Heart right ventricle (tissue), 16 donors: ENCODE measurements at regions not wholly inside any gene's neighbourhood (a gene's known extent, or its start where the extent isn't known, plus 50 kb on each side); places are given as distances from the start of the nearest gene placed in this dataset.

ENCODE experiments used
- ATAC-seq, 8 donors: fragments of 200-7000 bp; cut with Tn5 transposase; one replicate each; pipeline ENCODE4 v1.9.1; 2020; ENCODE audit warnings: mild to moderate bottlenecking in 8 of 8, moderate library complexity in 8 of 8, moderate number of reproducible peaks in 1 of 8
- DNase-seq, 2 donors: peaks; one replicate each; pipeline ENCODE4 v3.0.0-alpha.2; 2020
- H3K27ac ChIP-seq, 10 donors: fragments of 200-600 bp; sonication (generic) in 2 of 10; one replicate each; pipeline versions ENCODE4 v1.5.0 to v1.8.0; 2020 to 2022; ENCODE audit warnings: mild to moderate bottlenecking in 3 of 10
- H3K27me3 ChIP-seq, 7 donors: fragments of 200-600 bp; one replicate each; pipeline ENCODE4 v1.8.0; 2021 to 2022; ENCODE audit warnings: mild to moderate bottlenecking in 2 of 7
- H3K36me3 ChIP-seq, 9 donors: fragments of 200-600 bp; sonication (generic) in 1 of 9; one replicate each; pipeline versions ENCODE4 v1.5.0 to v1.8.0; 2020 to 2022; ENCODE audit warnings: mild to moderate bottlenecking in 2 of 9
- H3K4me1 ChIP-seq, 9 donors: fragments of 200-600 bp; sonication (generic) in 1 of 9; one replicate each; pipeline versions ENCODE4 v1.5.0 to v1.8.0; 2020 to 2022; ENCODE audit warnings: mild to moderate bottlenecking in 4 of 9
- H3K4me3 ChIP-seq, 10 donors: fragments of 200-600 bp; sonication (generic) in 2 of 10; one replicate each; pipeline versions ENCODE4 v1.5.0 to v1.8.0; 2020 to 2022; ENCODE audit warnings: mild to moderate bottlenecking in 7 of 10, moderate library complexity in 2 of 10
- H3K9me3 ChIP-seq, 11 donors: fragments of 200-600 bp in 10 of 11; sonication (generic) in 2 of 11; one replicate each; pipeline versions ENCODE4 v1.5.0 to v1.8.0; 2013 to 2022; ENCODE audit warnings: mild to moderate bottlenecking in 2 of 11, control low read depth in 1 of 11, moderate library complexity in 1 of 11
- CTCF ChIP-seq, 9 donors: fragments of 200-600 bp; sonication (generic) in 2 of 9; IDR thresholded peaks; one replicate each; pipeline versions ENCODE4 v1.5.0 to v1.8.0; 2021 to 2022; ENCODE audit warnings: antibody characterized with exemption in 9 of 9, mild to moderate bottlenecking in 5 of 9, moderate library complexity in 1 of 9
- WGBS, 2 donors: extraction: QIAGEN DNeasy Blood & Tissue Kit; methylation state at CpG; one replicate each; pipeline ENCODE4 v1.1.7; 2013; ENCODE audit warnings: inconsistent platforms in 1 of 2; 5-methylcytosine and 5-hydroxymethylcytosine counted together
- intact Hi-C, 10 donors: fragments of 100-400 bp; cut with DNase I; formaldehyde crosslinking; loops; one replicate each; pipeline versions ENCODE4 v1.11.1 to v1.14.2; 2022
- donor health status: Arrhythmogenic right ventricular cardiomyopathy.
- donor health status: ischemic (EF 13 %, LVEDD 7.1; RV severe dilation, severe dysfunction).
- donor health status: healthy with polysubstance abuse.
- donor health status: DM: no; HTN: yes; CAD: no.
- donor health status: DM: no; HTN: no; CAD: no.
- donor health status: ischemic (EF 25% LVEDD 6.9; RV normal size, moderate dysfunction).
- donor health status: ischemic (EF 25% LVEDD 5.7; RV mildly dilated, moderate dysfunction).
- donor health status: healthy.
- donor health status: DM: yes; HTN: yes; CAD: no.
- donor health status: Ischemic cardiomyopathy.
- donor health status: ischemic (EF 35%, LVEDD 5.7; RV mildly dilated, moderate dysfunction).
- donor health status: nonischemic (EF 11% LVEDD 7.7; RV severe dilation, severe dysfunction).
- donor health status: DM: yes; HTN: yes; CAD: no.
- donor health status: PGD.
- donor health status: ischemic (EF 29% LVEDD 5.4; RV normal size, mild dysfunction).
- donor health status: nonischemic (EF 23%, LVEDD 6.1; RV moderate dilation, normal function).

GRCh38 chr3:72048873-72049272 is 263.9 kb upstream of the PROK2 start:
- TF ChIP-seq CTCF (IDR thresholded peaks at IDR 0.05): no peak
- peaks cover 0 to 15% (median 0%) of the 10 kb centered on the region in 9 donors for H3K4me1 ChIP-seq
- 86 to 89% methylated on average over 5 of the region's 5 CpGs for WGBS, 2 donors
- no peaks in the 10 kb centered on the region for H3K36me3 ChIP-seq
- intact Hi-C loops: no loop called here
- no peaks in the 10 kb centered on the region for H3K9me3 ChIP-seq
- no peak for DNase-seq
- no peak overlapping the region for H3K27ac ChIP-seq
- no peak for ATAC-seq
- H3K4me3 ChIP-seq: no peak overlapping the region
- H3K27me3 ChIP-seq: no peaks in the 10 kb centered on the region

- WGBS, 2 donors: 93 to 94% methylated on average over 16 of the region's 16 CpGs
- intact Hi-C loops: no loop called here
These were observed 262.4 kb upstream of the PROK2 start for GRCh38 chr3:72047221-72047871.

GRCh38 chr3:72044231-72044855 is 259.4 kb upstream of the PROK2 start:
- intact Hi-C loops: no loop called here
- Histone ChIP-seq H3K36me3 (no peaks in the 10 kb centered on the region), H3K4me1 (peaks cover 0 to 31% (median 0%) of the 10 kb centered on the region in 9 donors), H3K27me3 (peaks cover 0 to 9% (median 0%) of the 10 kb centered on the region in 7 donors), H3K9me3 (no peaks in the 10 kb centered on the region), H3K27ac (no peak overlapping the region), H3K4me3 (no peak overlapping the region)
- 67 to 73% methylated on average over 7 of the region's 7 CpGs for whole genome bisulfite sequencing, 2 donors
- DNase-seq (no peak), ATAC-seq (no peak)
- no peak for TF ChIP-seq CTCF (IDR thresholded peaks at IDR 0.05)

More at GRCh38 chr3:72047221-72047871, 262.4 kb upstream of the PROK2 start:
- Histone ChIP-seq H3K9me3 (no peaks in the 10 kb centered on the region), H3K27me3 (no peaks in the 10 kb centered on the region), H3K4me3 (no peak overlapping the region), H3K36me3 (no peaks in the 10 kb centered on the region), H3K4me1 (peaks cover 0 to 31% (median 0%) of the 10 kb centered on the region in 9 donors), H3K27ac (no peak overlapping the region)
- TF ChIP-seq CTCF (IDR thresholded peaks at IDR 0.05): no peak
- ATAC-seq: no peak
- DNase-seq: no peak

DNA sequence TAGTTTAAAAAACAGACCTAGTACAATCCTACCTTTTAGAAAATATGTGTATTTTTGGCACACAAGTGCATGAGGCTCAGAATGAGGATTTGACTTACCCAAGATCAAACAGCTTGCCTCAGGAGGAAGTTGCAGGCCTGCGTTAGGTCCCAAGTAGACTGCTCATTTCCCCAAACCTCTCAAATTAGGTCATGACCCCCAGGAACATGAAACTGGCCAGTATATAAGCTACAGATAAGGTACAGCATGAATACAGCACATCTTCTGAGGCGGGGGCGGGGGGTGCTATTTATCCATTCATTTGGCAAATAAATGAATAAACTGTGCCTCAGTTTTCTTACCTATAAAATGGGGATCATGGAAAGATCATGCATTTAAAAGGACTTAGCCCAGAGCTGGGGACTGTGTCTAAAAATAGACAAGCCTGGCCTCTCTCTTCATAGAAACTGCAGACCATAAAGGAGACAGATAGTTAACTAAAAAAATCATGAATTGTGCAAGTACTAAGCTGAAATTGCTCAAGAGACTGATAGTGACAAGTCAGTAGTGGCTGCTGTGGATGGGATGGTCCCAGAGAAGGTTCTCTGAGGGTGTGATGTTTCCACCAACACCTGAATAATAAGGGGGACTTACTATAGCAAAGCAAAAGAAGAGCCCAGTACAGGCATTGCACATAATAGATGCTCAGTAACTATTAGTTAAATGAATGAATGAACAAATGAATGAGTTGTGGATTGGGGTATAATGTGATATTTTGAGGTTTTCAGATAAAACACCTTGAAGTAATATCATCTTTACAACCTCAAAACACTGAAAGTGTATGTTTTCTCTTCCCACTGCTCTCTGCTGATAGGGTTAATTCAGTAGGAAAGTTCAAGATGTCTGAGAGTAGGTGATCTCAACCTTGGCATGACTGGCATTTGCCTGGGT is 258.5 kb upstream of the PROK2 start:
- WGBS, 2 donors: 86 to 94% methylated on average over 3 of the region's 3 CpGs
- no peak overlapping the region for H3K4me3 ChIP-seq
- H3K36me3 ChIP-seq: no peaks in the 10 kb centered on the region
- peaks cover 0 to 10% (median 0%) of the 10 kb centered on the region in 7 donors for H3K27me3 ChIP-seq
- ATAC-seq: peak in 1 of 8 donors; percentile 65
- TF ChIP-seq CTCF (IDR thresholded peaks at IDR 0.05): no peak
- H3K4me1 ChIP-seq: peaks cover 0 to 26% (median 0%) of the 10 kb centered on the region in 9 donors
- H3K9me3 ChIP-seq: no peaks in the 10 kb centered on the region
- H3K27ac ChIP-seq: peak overlapping the region in 1 of 10 donors; percentile 52
- intact Hi-C loops: no loop called here
- no peak for DNase-seq
